Keratinocyte (primary cell): ENCODE measurements at regions not wholly inside any gene's neighbourhood (a gene's known extent, or its start where the extent isn't known, plus 50 kb on each side); places are given as distances from the start of the nearest gene placed in this dataset.

Experiments
- DNase-seq: peaks from one replicate; pipeline ENCODE4 v3.0.0-alpha.2; 2011; ENCODE audit warnings: low read depth, missing footprints, low spot score
- FAIRE-seq: peaks from 2 replicates; lab custom pipeline; 2011; peaks lifted over from hg19 to GRCh38; lab: Jason Lieb, UNC
- H2AFZ ChIP-seq: 2 replicates; pipeline ENCODE4 v1.6.0; 2012; ENCODE audit warnings: low read length, control low read depth, inconsistent platforms; ENCODE audit not compliant: control insufficient read depth
- H3K27ac ChIP-seq: 2 replicates; pipeline ENCODE4 v1.5.1; 2011; ENCODE audit warnings: low read length; ENCODE audit not compliant: control insufficient read depth, insufficient read depth
- H3K27me3 ChIP-seq: 3 replicates; pipeline ENCODE4 v1.6.0; 2011; ENCODE audit warnings: low read length; ENCODE audit not compliant: control insufficient read depth, insufficient read depth; ENCODE audit errors: extremely low read depth
- H3K36me3 ChIP-seq, 2 experiments: 2 replicates in 1 of 2; 3 replicates in 1 of 2; pipeline ENCODE4 v1.5.1; 2011; ENCODE audit warnings: low read length in 2 of 2, mild to moderate bottlenecking in 1 of 2; ENCODE audit not compliant: control insufficient read depth in 2 of 2, insufficient read depth in 2 of 2; ENCODE audit errors: extremely low read depth in 1 of 2
- H3K4me1 ChIP-seq: 3 replicates; pipeline ENCODE4 v1.5.1; 2011; ENCODE audit warnings: low read length; ENCODE audit not compliant: control insufficient read depth, insufficient read depth; ENCODE audit errors: extremely low read depth
- H3K4me2 ChIP-seq: 3 replicates; pipeline ENCODE4 v1.6.0; 2011; ENCODE audit warnings: low read depth, low read length; ENCODE audit not compliant: control insufficient read depth, insufficient read depth; ENCODE audit errors: extremely low read depth
- H3K4me3 ChIP-seq, 3 experiments: fragments of 200-600 bp in 1 of 3; sonication (generic) in 1 of 3; 2 replicates in 2 of 3; 3 replicates in 1 of 3; pipeline ENCODE4 v1.5.1; 2011 to 2016; ENCODE audit warnings: low read length in 3 of 3, mild to moderate bottlenecking in 3 of 3, control low read depth in 2 of 3, inconsistent platforms in 1 of 3, low read depth in 1 of 3, mixed read lengths in 1 of 3, mixed run types in 1 of 3, moderate library complexity in 1 of 3; ENCODE audit not compliant: control insufficient read depth in 2 of 3, insufficient read depth in 2 of 3; ENCODE audit errors: extremely low read depth in 1 of 3
- H3K79me2 ChIP-seq: 2 replicates; pipeline ENCODE4 v1.6.0; 2012; ENCODE audit warnings: low read length; ENCODE audit not compliant: control insufficient read depth, insufficient read depth
- H3K9ac ChIP-seq: 3 replicates; pipeline ENCODE4 v1.6.0; 2011; ENCODE audit warnings: low read length; ENCODE audit not compliant: control insufficient read depth, insufficient read depth; ENCODE audit errors: extremely low read depth
- H3K9me1 ChIP-seq: 3 replicates; pipeline ENCODE4 v1.6.0; 2011; ENCODE audit warnings: low read length; ENCODE audit not compliant: control insufficient read depth, insufficient read depth; ENCODE audit errors: extremely low read depth
- H3K9me3 ChIP-seq: 2 replicates; pipeline ENCODE4 v1.5.1; 2012; ENCODE audit warnings: low read depth, low read length; ENCODE audit not compliant: control insufficient read depth
- H4K20me1 ChIP-seq: 3 replicates; pipeline ENCODE4 v1.6.0; 2011; ENCODE audit warnings: low read length; ENCODE audit not compliant: control insufficient read depth, insufficient read depth; ENCODE audit errors: extremely low read depth
- EZH2 ChIP-seq: IDR thresholded peaks from one replicate; pipeline ENCODE4 v1.6.1; 2012; ENCODE audit warnings: inconsistent platforms, mild to moderate bottlenecking, low read length, moderate library complexity
- dilution Hi-C: fragments of 300-500 bp; cut with MboI; formaldehyde crosslinking; loops from one replicate; pipeline ENCODE4 v1.7.0; 2020; ENCODE audit warnings: low sequenced_read_pairs; ENCODE audit not compliant: extremely low pct_ligation_motif_present
- TF ChIP-seq, protein P1 (sequence below), 3 experiments: IDR thresholded peaks in 1 of 3; conservative IDR thresholded peaks in 1 of 3; optimal IDR thresholded peaks in 1 of 3; 2 replicates in 2 of 3; 3 replicates in 1 of 3; pipeline versions ENCODE3 to v1.5.1; 2011; ENCODE audit warnings: low read length in 3 of 3, mild to moderate bottlenecking in 3 of 3, moderate library complexity in 2 of 3, control low read depth in 1 of 3, inconsistent platforms in 1 of 3; ENCODE audit not compliant: insufficient read depth in 2 of 3; ENCODE audit errors: extremely low read depth in 1 of 3

DNA sequence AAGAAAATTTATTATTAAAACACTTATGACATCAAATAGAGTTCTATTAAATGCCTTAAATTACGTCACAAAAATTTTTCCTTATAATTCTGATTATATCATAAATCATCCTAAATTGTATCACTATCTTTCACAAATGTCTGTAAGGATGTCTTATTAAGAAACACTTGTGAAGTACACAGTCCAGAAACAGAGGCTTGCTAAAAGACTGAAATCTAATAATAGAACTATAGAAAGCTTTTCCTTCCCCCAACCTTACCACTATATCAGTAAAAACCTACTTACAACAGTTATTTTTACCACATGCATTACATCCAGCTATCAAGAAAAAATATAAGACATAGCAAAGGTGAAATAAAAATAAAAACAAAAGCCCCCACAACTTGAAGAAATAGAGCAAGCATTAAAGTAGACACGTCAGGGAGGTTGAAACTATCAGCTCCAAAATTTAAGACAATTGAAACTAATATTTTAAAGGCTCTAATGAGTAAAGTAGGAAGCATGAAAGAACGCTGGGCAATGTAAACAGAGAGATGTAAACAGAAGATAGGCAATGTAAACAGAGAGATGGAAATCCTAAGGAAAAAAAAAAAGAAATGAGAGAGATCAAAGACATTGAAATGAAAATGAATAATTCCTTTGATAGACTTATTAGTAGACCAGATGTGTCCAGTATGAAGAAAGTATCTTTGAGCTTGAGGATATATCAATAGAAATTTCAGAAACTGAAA lies 94.9 kb upstream of the TECRL start:
- Histone ChIP-seq H3K9me3 (no peaks in the 10 kb centered on the region), H2AFZ (no peak overlapping the region), H3K9ac (no peak overlapping the region), H3K79me2 (no peaks in the 10 kb centered on the region), H3K4me3 (no peak overlapping the region), H3K36me3 (no peaks in the 10 kb centered on the region), H3K27ac (no peak overlapping the region), H3K4me2 (no peak overlapping the region), H3K27me3 (no peaks in the 10 kb centered on the region), H3K9me1 (no peaks in the 10 kb centered on the region), H4K20me1 (no peaks in the 10 kb centered on the region), H3K4me1 (no peaks in the 10 kb centered on the region)
- dilution Hi-C loops = no loop called here
- DNase-seq = no peak
- no peak for TF ChIP-seq EZH2
- TF ChIP-seq, protein P1, sequence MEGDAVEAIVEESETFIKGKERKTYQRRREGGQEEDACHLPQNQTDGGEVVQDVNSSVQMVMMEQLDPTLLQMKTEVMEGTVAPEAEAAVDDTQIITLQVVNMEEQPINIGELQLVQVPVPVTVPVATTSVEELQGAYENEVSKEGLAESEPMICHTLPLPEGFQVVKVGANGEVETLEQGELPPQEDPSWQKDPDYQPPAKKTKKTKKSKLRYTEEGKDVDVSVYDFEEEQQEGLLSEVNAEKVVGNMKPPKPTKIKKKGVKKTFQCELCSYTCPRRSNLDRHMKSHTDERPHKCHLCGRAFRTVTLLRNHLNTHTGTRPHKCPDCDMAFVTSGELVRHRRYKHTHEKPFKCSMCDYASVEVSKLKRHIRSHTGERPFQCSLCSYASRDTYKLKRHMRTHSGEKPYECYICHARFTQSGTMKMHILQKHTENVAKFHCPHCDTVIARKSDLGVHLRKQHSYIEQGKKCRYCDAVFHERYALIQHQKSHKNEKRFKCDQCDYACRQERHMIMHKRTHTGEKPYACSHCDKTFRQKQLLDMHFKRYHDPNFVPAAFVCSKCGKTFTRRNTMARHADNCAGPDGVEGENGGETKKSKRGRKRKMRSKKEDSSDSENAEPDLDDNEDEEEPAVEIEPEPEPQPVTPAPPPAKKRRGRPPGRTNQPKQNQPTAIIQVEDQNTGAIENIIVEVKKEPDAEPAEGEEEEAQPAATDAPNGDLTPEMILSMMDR (optimal IDR thresholded peaks at IDR 0.05 in 1 of 3, IDR thresholded peaks at IDR 0.05 in 1 of 3, conservative IDR thresholded peaks at IDR 0.05 in 1 of 3; ENCODE audit: extremely low read depth in 1 of 3, insufficient read depth in 2 of 3, low read length in 3 of 3) = no peak
- no peak for FAIRE-seq

DNA sequence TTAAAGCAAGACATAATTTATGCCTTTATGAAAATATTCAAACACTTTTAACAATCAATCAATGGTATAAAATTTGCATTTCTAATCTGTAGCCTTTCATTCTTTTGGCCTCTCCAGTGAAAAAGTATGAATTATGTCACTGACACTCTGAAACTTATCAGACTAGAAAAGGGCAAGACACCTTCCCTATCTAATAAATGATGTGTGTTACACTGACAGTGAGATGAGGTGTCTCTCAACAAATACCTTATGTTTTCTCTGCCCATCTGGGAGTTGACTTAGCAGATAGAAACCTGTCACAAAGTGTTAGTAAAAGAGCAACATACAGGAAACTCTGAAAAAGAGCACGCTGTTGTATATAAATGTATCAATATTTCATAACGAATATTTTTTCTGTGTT lies 94.2 kb upstream of the TECRL start:
- no peak for FAIRE-seq

More for the DNA sequence above, 94.2 kb upstream of the TECRL start:
- Histone ChIP-seq H3K4me2 (no peak overlapping the region), H3K9me1 (no peaks in the 10 kb centered on the region), H3K36me3 (no peaks in the 10 kb centered on the region), H3K4me1 (no peaks in the 10 kb centered on the region), H2AFZ (no peak overlapping the region), H4K20me1 (no peaks in the 10 kb centered on the region), H3K9ac (no peak overlapping the region), H3K27me3 (no peaks in the 10 kb centered on the region), H3K27ac (no peak overlapping the region), H3K9me3 (no peaks in the 10 kb centered on the region), H3K79me2 (no peaks in the 10 kb centered on the region), H3K4me3 (no peak overlapping the region)
- dilution Hi-C loops = no loop called here
- no peak for DNase-seq
- no peak for TF ChIP-seq EZH2
- TF ChIP-seq, protein P1 (optimal IDR thresholded peaks at IDR 0.05 in 1 of 3, IDR thresholded peaks at IDR 0.05 in 1 of 3, conservative IDR thresholded peaks at IDR 0.05 in 1 of 3; ENCODE audit: extremely low read depth in 1 of 3, insufficient read depth in 2 of 3, low read length in 3 of 3) = no peak
